ENCODE measurements at regions not wholly inside any gene's neighbourhood (a gene's known extent, or its start where the extent isn't known, plus 50 kb on each side); places are given as distances from the start of the nearest gene placed in this dataset.

- in situ Hi-C loops (cut with MboI; ENCODE audit: low pct_unique_long_range_greater_than_20kb, low sequenced_read_pairs, unreplicated experiment), result no loop called here
- no peak for DNase-seq (ENCODE audit: low spot score)
- TF ChIP-seq, protein P1, sequence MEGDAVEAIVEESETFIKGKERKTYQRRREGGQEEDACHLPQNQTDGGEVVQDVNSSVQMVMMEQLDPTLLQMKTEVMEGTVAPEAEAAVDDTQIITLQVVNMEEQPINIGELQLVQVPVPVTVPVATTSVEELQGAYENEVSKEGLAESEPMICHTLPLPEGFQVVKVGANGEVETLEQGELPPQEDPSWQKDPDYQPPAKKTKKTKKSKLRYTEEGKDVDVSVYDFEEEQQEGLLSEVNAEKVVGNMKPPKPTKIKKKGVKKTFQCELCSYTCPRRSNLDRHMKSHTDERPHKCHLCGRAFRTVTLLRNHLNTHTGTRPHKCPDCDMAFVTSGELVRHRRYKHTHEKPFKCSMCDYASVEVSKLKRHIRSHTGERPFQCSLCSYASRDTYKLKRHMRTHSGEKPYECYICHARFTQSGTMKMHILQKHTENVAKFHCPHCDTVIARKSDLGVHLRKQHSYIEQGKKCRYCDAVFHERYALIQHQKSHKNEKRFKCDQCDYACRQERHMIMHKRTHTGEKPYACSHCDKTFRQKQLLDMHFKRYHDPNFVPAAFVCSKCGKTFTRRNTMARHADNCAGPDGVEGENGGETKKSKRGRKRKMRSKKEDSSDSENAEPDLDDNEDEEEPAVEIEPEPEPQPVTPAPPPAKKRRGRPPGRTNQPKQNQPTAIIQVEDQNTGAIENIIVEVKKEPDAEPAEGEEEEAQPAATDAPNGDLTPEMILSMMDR (IDR thresholded peaks at IDR 0.05; ENCODE audit: extremely low read depth, insufficient read depth, missing control alignments), result no peak
These were observed 174.5 kb upstream of the MAP3K1 start for GRCh38 chr5:56640763-56641406.

- in situ Hi-C loops (cut with MboI; ENCODE audit: low pct_unique_long_range_greater_than_20kb, low sequenced_read_pairs, unreplicated experiment), result no loop called here
- TF ChIP-seq, protein P1 (IDR thresholded peaks at IDR 0.05; ENCODE audit: extremely low read depth, insufficient read depth, missing control alignments), result no peak
- no peak for DNase-seq (ENCODE audit: low spot score)
These were observed 175.9 kb upstream of the MAP3K1 start for GRCh38 chr5:56639476-56639875.

DNA sequence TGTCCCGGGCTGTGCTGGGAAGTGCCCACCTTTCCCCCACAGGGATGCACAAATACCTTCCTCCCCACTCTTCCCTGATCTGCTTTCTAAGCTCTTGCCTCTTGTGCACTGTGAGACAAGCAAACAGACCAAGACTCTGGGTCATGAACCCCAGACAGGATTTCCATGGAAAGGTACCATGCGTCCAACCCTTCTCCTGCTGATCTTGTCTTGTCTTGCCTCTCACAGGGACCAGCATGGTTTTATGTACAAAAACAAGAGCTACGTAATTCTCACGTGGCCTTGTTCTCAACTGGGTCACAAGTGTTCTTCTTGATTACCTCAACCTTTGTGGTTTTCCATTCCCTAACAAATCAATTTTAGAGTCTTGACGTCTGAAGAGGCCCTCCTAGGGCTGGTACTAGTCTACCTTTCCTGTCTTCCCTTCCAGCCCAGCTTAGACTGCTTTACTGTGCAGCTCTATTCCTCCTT lies 176.5 kb upstream of the MAP3K1 start:
- in situ Hi-C loops (cut with MboI; ENCODE audit: low pct_unique_long_range_greater_than_20kb, low sequenced_read_pairs, unreplicated experiment), result no loop called here
- TF ChIP-seq, protein P1 (IDR thresholded peaks at IDR 0.05; ENCODE audit: extremely low read depth, insufficient read depth, missing control alignments), result no peak
- no peak for DNase-seq (ENCODE audit: low spot score)

- in situ Hi-C loops (cut with MboI; ENCODE audit: low pct_unique_long_range_greater_than_20kb, low sequenced_read_pairs, unreplicated experiment), result no loop called here
- TF ChIP-seq, protein P1 (IDR thresholded peaks at IDR 0.05; ENCODE audit: extremely low read depth, insufficient read depth, missing control alignments), result no peak
- DNase-seq (ENCODE audit: low spot score), result no peak
These were observed 177.2 kb upstream of the MAP3K1 start for GRCh38 chr5:56638061-56638621.

GRCh38 chr5:56637321-56637920 lies 177.9 kb upstream of the MAP3K1 start:
- TF ChIP-seq, protein P1 (IDR thresholded peaks at IDR 0.05; ENCODE audit: extremely low read depth, insufficient read depth, missing control alignments), result no peak
- in situ Hi-C loops (cut with MboI; ENCODE audit: low pct_unique_long_range_greater_than_20kb, low sequenced_read_pairs, unreplicated experiment), result no loop called here
- DNase-seq (ENCODE audit: low spot score), result no peak

DNA sequence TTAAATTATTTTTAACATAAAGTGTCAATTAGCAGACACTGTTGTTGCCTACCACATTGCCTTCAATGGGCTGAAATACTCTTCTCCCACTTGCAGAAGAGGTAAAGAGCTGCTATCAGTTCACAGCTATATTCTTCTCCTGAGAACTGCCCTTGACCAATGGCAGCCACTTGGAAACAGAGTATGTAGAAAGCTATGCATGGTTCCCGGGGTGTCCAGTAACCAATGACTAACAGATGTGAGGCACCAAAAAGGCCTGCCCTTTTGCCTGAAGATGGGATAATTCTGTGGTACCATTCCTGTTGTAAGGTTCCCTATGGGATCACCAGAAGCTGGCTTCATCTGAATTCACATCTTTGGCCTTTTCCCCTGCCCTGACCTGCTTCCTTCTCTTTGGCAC lies 181.4 kb upstream of the MAP3K1 start:
- TF ChIP-seq, protein P1 (IDR thresholded peaks at IDR 0.05; ENCODE audit: extremely low read depth, insufficient read depth, missing control alignments), result no peak
- in situ Hi-C loops (cut with MboI; ENCODE audit: low pct_unique_long_range_greater_than_20kb, low sequenced_read_pairs, unreplicated experiment), result no loop called here
- no peak for DNase-seq (ENCODE audit: low spot score)

Data from GM13977 (cell line).